ENCODE measurements at regions not wholly inside any gene's neighbourhood (a gene's known extent, or its start where the extent isn't known, plus 50 kb on each side); places are given as distances from the start of the nearest gene placed in this dataset.

DNA sequence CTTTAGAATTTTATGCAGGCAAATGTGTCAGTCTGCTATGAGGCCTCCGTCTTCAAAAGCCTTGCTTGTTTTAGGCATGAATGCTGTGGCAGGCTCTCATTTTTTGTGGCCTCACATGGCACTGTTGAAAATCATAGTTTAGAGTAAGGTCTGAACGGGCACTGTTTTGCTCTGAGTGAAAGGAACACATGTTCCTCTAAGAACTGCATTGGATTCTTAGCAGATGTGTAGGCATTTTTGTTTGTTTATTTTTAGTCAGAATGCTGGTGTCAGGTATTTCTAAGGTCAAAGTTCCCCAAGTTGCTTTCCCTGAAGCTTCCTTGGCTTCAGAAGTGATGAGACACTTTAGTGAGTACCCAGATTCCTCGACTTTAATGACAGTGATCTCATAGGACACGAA lies 173.7 kb downstream of the HS3ST3B1 start:
- TF ChIP-seq, protein P1, sequence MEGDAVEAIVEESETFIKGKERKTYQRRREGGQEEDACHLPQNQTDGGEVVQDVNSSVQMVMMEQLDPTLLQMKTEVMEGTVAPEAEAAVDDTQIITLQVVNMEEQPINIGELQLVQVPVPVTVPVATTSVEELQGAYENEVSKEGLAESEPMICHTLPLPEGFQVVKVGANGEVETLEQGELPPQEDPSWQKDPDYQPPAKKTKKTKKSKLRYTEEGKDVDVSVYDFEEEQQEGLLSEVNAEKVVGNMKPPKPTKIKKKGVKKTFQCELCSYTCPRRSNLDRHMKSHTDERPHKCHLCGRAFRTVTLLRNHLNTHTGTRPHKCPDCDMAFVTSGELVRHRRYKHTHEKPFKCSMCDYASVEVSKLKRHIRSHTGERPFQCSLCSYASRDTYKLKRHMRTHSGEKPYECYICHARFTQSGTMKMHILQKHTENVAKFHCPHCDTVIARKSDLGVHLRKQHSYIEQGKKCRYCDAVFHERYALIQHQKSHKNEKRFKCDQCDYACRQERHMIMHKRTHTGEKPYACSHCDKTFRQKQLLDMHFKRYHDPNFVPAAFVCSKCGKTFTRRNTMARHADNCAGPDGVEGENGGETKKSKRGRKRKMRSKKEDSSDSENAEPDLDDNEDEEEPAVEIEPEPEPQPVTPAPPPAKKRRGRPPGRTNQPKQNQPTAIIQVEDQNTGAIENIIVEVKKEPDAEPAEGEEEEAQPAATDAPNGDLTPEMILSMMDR (IDR thresholded peaks at IDR 0.05; ENCODE audit: poor library complexity, severe bottlenecking), result no peak
- TF ChIP-seq POLR2AphosphoS5 (IDR thresholded peaks at IDR 0.05), result no peak
- TF ChIP-seq EZH2 (IDR thresholded peaks at IDR 0.05; ENCODE audit: borderline replicate concordance, insufficient read depth, low read length, poor library complexity, severe bottlenecking), result no peak
- TF ChIP-seq REST (IDR thresholded peaks at IDR 0.05; ENCODE audit: borderline replicate concordance), result no peak
- no peak for TF ChIP-seq RAD21 (conservative IDR thresholded peaks at IDR 0.05)
- TF ChIP-seq TAF1 (IDR thresholded peaks at IDR 0.05; ENCODE audit: low read depth), result no peak

Data from neural cell (in vitro differentiated cells).